NT2/D1 (cell line): ENCODE measurements at regions not wholly inside any gene's neighbourhood (a gene's known extent, or its start where the extent isn't known, plus 50 kb on each side); places are given as distances from the start of the nearest gene placed in this dataset.

Source experiments
- YY1 ChIP-seq: IDR thresholded peaks from 2 replicates; pipeline ENCODE4 v1.6.1; 2011; ENCODE audit not compliant: insufficient read length, insufficient read depth
- ZNF274 ChIP-seq: IDR thresholded peaks from 2 replicates; pipeline ENCODE4 v1.6.1; 2011; ENCODE audit warnings: mild to moderate bottlenecking, low read depth, low read length

GRCh38 chr20:7171911-7172310 lies 404.4 kb downstream of the BMP2 start:
- TF ChIP-seq ZNF274 (no peak), YY1 (no peak)
